H54 (cell line): ENCODE measurements at regions not wholly inside any gene's neighbourhood (a gene's known extent, or its start where the extent isn't known, plus 50 kb on each side); places are given as distances from the start of the nearest gene placed in this dataset.
A peak's percentile ranks its signal among the peaks of the same experiment; 100 is the strongest.
"Not testable (repeated sequence)": the region's sequence is repeated elsewhere in the genome, so short reads cannot be mapped to it uniquely, and the experiment has no call there.

Experiments
- DNase-seq: peaks from one replicate; pipeline ENCODE4 v3.0.0; 2011; ENCODE audit warnings: low spot score, mixed read lengths; ENCODE audit not compliant: insufficient read length
- FAIRE-seq: peaks from 3 replicates; lab custom pipeline; 2011; peaks lifted over from hg19 to GRCh38; lab: Jason Lieb, UNC
- POLR2A ChIP-seq: IDR thresholded peaks from 2 replicates; pipeline ENCODE4 v1.6.1; 2011; ENCODE audit warnings: low read depth, mild to moderate bottlenecking, low read length

- no peak for DNase-seq
- no peak for TF ChIP-seq POLR2A
- no peak for FAIRE-seq
These were observed 115.4 kb upstream of the PITX1 start for GRCh38 chr5:135149229-135149955.

GRCh38 chr5:135147294-135148090, 113.5 kb upstream of the PITX1 start:
- FAIRE-seq (no peak), DNase-seq (no peak)
- TF ChIP-seq POLR2A: no peak

- DNase-seq: no peak
- FAIRE-seq: no peak
- TF ChIP-seq POLR2A: no peak
These were observed 112.0 kb upstream of the PITX1 start for GRCh38 chr5:135145985-135146384.

- DNase-seq, FAIRE-seq: not testable (repeated sequence)
These were observed 109.7 kb upstream of the PITX1 start for GRCh38 chr5:135143682-135144081.

GRCh38 chr5:135141303-135142268, 107.6 kb upstream of the PITX1 start:
- FAIRE-seq (no peak), DNase-seq (peak; percentile 37)

GRCh38 chr5:135140446-135141204, 106.6 kb upstream of the PITX1 start:
- TF ChIP-seq POLR2A: no peak; the same call in 1 of the 2 replicates
- DNase-seq (peak; percentile 88), FAIRE-seq (peak; percentile 90)

More at GRCh38 chr5:135141303-135142268, 107.6 kb upstream of the PITX1 start:
- no peak for TF ChIP-seq POLR2A

GRCh38 chr5:135139381-135140134, 105.5 kb upstream of the PITX1 start:
- FAIRE-seq: peak; percentile 20

GRCh38 chr5:135138116-135138850, 104.3 kb upstream of the PITX1 start:
- FAIRE-seq: no peak
- DNase-seq: no peak
- TF ChIP-seq POLR2A: no peak

More at GRCh38 chr5:135139381-135140134, 105.5 kb upstream of the PITX1 start:
- DNase-seq: peak; percentile 78
- TF ChIP-seq POLR2A: no peak

- no peak for DNase-seq
- no peak for FAIRE-seq
- no peak for TF ChIP-seq POLR2A
These were observed 103.3 kb upstream of the PITX1 start for GRCh38 chr5:135137146-135137915.

- no peak for TF ChIP-seq POLR2A
- FAIRE-seq (no peak), DNase-seq (no peak)
These were observed 102.5 kb upstream of the PITX1 start for GRCh38 chr5:135136546-135136945.
